ENCODE measurements at regions not wholly inside any gene's neighbourhood (a gene's known extent, or its start where the extent isn't known, plus 50 kb on each side); places are given as distances from the start of the nearest gene placed in this dataset.

DNA sequence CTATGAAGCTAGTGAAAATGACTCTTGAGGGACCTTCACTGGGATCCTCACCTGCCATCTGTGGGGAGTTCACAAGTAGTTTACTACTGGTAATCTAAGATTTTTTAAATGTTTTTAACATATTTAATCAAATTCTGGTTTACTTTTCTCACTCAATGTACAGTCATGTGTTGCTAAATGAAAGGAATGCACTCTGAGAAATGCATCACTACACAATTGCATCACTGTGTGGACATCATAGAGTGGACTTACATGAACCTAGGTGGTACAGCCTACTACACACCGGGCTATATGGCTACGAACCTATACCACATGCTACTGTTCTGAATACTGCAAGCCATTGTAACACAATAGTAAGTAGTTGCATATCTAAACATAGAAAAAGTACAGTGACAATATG is 528.0 kb downstream of the BCL11A start:
- H3K79me2 ChIP-seq (ENCODE audit: control insufficient read depth, insufficient read depth, low read length) = no peaks in the 10 kb centered on the region
- no peak overlapping the region for H3K27ac ChIP-seq (ENCODE audit: control insufficient read depth, insufficient read depth)
- H4K20me1 ChIP-seq (ENCODE audit: control insufficient read depth, insufficient read depth) = no peaks in the 10 kb centered on the region
- FAIRE-seq = no peak
- ChIA-PET SMC1A (ENCODE audit: uncharacterized antibody, unreplicated experiment) (no interaction called here), RAD21 (ENCODE audit: unreplicated experiment) (no interaction called here), POLR2A (no interaction called here), CTCF (no interaction called here)
- no peak overlapping the region for H2AFZ ChIP-seq (ENCODE audit: control insufficient read depth, low read depth, low read length)
- H3K4me1 ChIP-seq (ENCODE audit: control insufficient read depth, insufficient read depth, low read length) = no peaks in the 10 kb centered on the region
- no TSS peak for BruUV-seq (replicated peaks)
- H3K36me3 ChIP-seq (ENCODE audit: control insufficient read depth in 2 of 2, insufficient read depth in 2 of 2, low read length in 1 of 2) = no peaks in the 10 kb centered on the region
- ATAC-seq = no peak
- H3K27me3 ChIP-seq (replicated peaks in 1 of 2; ENCODE audit: control insufficient read depth in 2 of 2, insufficient read depth in 2 of 2, low read length in 1 of 2) = peaks cover 0 to 1% of the 10 kb centered on the region in 2 experiments; a peak in 1 of 4 replicates
- H3K4me3 ChIP-seq = no peak overlapping the region
- no peak for DNase-seq (ENCODE audit: low read depth, low spot score)
- 16% methylated on average over 2 of the region's 2 CpGs for WGBS (ENCODE audit: insufficient coverage, insufficient replicate concordance, low lambda C conversion rate, missing lambda C conversion rate)
- no peak overlapping the region for H3K9ac ChIP-seq (ENCODE audit: control insufficient read depth, insufficient read depth, low read length)
- intact Hi-C loops (cut with micrococcal nuclease; ENCODE audit: unreplicated experiment) = no loop called here
- H3K4me2 ChIP-seq (ENCODE audit: control insufficient read depth, insufficient read depth) = no peak overlapping the region
- TF ChIP-seq FOXK2 (IDR thresholded peaks at IDR 0.05) (no peak), CEBPZ (IDR thresholded peaks at IDR 0.05; ENCODE audit: low read depth, low read length) (no peak), NR2C1 (IDR thresholded peaks at IDR 0.05) (no peak), RELA (IDR thresholded peaks at IDR 0.05; ENCODE audit: borderline replicate concordance, partially characterized antibody) (no peak), SMAD1 (IDR thresholded peaks at IDR 0.05; ENCODE audit: low read depth, partially characterized antibody) (no peak), SUZ12 (IDR thresholded peaks at IDR 0.05; ENCODE audit: unreplicated experiment) (no peak), RBBP5 (conservative IDR thresholded peaks at IDR 0.05) (no peak), BCL11A (IDR thresholded peaks at IDR 0.05; ENCODE audit: low read depth, low read length) (no peak), HDAC6 (IDR thresholded peaks at IDR 0.05; ENCODE audit: unreplicated experiment) (no peak), MXI1 (IDR thresholded peaks at IDR 0.05; ENCODE audit: low read depth, low read length) (no peak), SP1 (IDR thresholded peaks at IDR 0.05; ENCODE audit: low read depth, low read length) (no peak), ZNF384 (IDR thresholded peaks at IDR 0.05; ENCODE audit: borderline replicate concordance, low read depth, low read length) (no peak), TCF3 (IDR thresholded peaks at IDR 0.05; ENCODE audit: borderline replicate concordance, insufficient read depth, low read depth, low read length) (no peak), RB1 (IDR thresholded peaks at IDR 0.05; ENCODE audit: borderline replicate concordance) (no peak), MTA3 (IDR thresholded peaks at IDR 0.05; ENCODE audit: borderline replicate concordance, low read length) (no peak), ATF7 (IDR thresholded peaks at IDR 0.05; ENCODE audit: low read depth) (no peak), LARP7 (IDR thresholded peaks at IDR 0.05) (no peak), KLF5 (IDR thresholded peaks at IDR 0.05; ENCODE audit: partially characterized antibody) (no peak)
- TF ChIP-seq, protein P1, sequence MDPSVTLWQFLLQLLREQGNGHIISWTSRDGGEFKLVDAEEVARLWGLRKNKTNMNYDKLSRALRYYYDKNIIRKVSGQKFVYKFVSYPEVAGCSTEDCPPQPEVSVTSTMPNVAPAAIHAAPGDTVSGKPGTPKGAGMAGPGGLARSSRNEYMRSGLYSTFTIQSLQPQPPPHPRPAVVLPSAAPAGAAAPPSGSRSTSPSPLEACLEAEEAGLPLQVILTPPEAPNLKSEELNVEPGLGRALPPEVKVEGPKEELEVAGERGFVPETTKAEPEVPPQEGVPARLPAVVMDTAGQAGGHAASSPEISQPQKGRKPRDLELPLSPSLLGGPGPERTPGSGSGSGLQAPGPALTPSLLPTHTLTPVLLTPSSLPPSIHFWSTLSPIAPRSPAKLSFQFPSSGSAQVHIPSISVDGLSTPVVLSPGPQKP (IDR thresholded peaks at IDR 0.05; ENCODE audit: low read depth, low read length) = no peak
- TF ChIP-seq, protein P2, sequence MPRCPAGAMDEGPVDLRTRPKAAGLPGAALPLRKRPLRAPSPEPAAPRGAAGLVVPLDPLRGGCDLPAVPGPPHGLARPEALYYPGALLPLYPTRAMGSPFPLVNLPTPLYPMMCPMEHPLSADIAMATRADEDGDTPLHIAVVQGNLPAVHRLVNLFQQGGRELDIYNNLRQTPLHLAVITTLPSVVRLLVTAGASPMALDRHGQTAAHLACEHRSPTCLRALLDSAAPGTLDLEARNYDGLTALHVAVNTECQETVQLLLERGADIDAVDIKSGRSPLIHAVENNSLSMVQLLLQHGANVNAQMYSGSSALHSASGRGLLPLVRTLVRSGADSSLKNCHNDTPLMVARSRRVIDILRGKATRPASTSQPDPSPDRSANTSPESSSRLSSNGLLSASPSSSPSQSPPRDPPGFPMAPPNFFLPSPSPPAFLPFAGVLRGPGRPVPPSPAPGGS (IDR thresholded peaks at IDR 0.05; ENCODE audit: borderline replicate concordance, insufficient read depth, low read depth, low read length, poor library complexity, severe bottlenecking) = no peak
- H3K9me3 ChIP-seq (replicated peaks; ENCODE audit: control insufficient read depth, insufficient read depth, low read length) = no peaks in the 10 kb centered on the region
- in situ Hi-C loops (cut with MboI) = no loop called here

Data from GM12878 (cell line).